Smooth muscle cell (in vitro differentiated cells): ENCODE measurements at regions not wholly inside any gene's neighbourhood (a gene's known extent, or its start where the extent isn't known, plus 50 kb on each side); places are given as distances from the start of the nearest gene placed in this dataset.

Source experiments
- DNase-seq: peaks from one replicate; lab custom pipeline; 2025; ENCODE audit not compliant: unreplicated experiment; lab: John Stamatoyannopoulos, UW
- H2AFZ ChIP-seq: fragments of 200-600 bp; sonication (generic); 2 replicates; pipeline ENCODE4 v1.6.0; 2016; ENCODE audit warnings: antibody characterized with exemption, low read depth, mild to moderate bottlenecking
- H3F3A ChIP-seq: fragments of 200-600 bp; sonication (generic); 2 replicates; pipeline ENCODE4 v1.6.0; 2017; ENCODE audit warnings: antibody characterized with exemption, low read depth
- H3K27ac ChIP-seq: fragments of 200-600 bp; sonication (generic); 2 replicates; pipeline ENCODE4 v1.5.1; 2016; ENCODE audit warnings: low read depth, mild to moderate bottlenecking
- H3K27me3 ChIP-seq: fragments of 200-600 bp; sonication (generic); 2 replicates; pipeline ENCODE4 v1.6.1; 2016; ENCODE audit warnings: low read depth, mild to moderate bottlenecking
- H3K36me3 ChIP-seq: fragments of 200-600 bp; sonication (generic); 2 replicates; pipeline ENCODE4 v1.5.1; 2016; ENCODE audit warnings: low read depth
- H3K4me1 ChIP-seq: fragments of 200-600 bp; sonication (generic); 2 replicates; pipeline ENCODE4 v1.5.1; 2016; ENCODE audit warnings: low read depth
- H3K4me2 ChIP-seq: fragments of 200-600 bp; sonication (generic); 2 replicates; pipeline ENCODE4 v1.6.0; 2016; ENCODE audit warnings: mild to moderate bottlenecking
- H3K4me3 ChIP-seq: fragments of 200-600 bp; sonication (generic); 2 replicates; pipeline ENCODE4 v1.5.1; 2016; ENCODE audit warnings: mild to moderate bottlenecking
- H3K79me2 ChIP-seq: fragments of 200-600 bp; sonication (generic); 2 replicates; pipeline ENCODE4 v1.6.0; 2016; ENCODE audit warnings: low read depth, mild to moderate bottlenecking
- H3K9ac ChIP-seq: fragments of 200-600 bp; sonication (generic); 2 replicates; pipeline ENCODE4 v1.6.0; 2016; ENCODE audit warnings: low read depth
- H3K9me3 ChIP-seq: fragments of 200-600 bp; sonication (generic); replicated peaks from 2 replicates; pipeline ENCODE4 v1.5.1; 2016; ENCODE audit warnings: low read depth
- H4K20me1 ChIP-seq: fragments of 200-600 bp; sonication (generic); 2 replicates; pipeline ENCODE4 v1.6.0; 2016; ENCODE audit warnings: low read depth
- WGBS: methylation state at CpG from one replicate; pipeline ENCODE4 v1.1.7; 2016; ENCODE audit warnings: low lambda C conversion rate; 5-methylcytosine and 5-hydroxymethylcytosine counted together
- TF ChIP-seq, protein P1 (sequence below): fragments of 200-600 bp; sonication (generic); IDR thresholded peaks from 2 replicates; pipeline ENCODE4 v1.5.1; 2017; ENCODE audit warnings: borderline replicate concordance, mild to moderate bottlenecking, antibody characterized with exemption; ENCODE audit not compliant: insufficient read depth, poor library complexity, severe bottlenecking

DNA sequence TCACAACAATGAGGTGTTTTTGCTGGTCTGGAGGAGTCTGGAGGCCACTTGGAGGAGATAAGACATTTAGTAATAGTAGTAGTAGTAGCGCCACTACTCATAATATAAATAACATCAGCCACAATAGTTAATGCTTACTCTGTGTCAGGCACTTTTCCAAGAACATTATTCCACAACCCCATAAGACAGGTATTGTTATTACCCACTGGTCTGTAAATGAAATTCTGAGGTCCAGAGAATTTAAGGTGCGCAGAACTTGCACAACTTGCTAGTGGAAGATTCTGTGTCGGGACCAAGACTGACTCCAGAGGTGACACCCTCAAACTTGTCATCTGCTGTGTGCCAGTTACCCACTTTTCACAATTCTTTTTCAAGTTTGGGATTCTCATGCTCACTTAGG lies 106.5 kb downstream of the MRM1 start:
- no peaks in the 10 kb centered on the region for H3F3A ChIP-seq
- H4K20me1 ChIP-seq = no peaks in the 10 kb centered on the region
- H3K27ac ChIP-seq = no peak overlapping the region
- H3K4me2 ChIP-seq = no peak overlapping the region
- no peak overlapping the region for H3K9ac ChIP-seq
- H3K4me1 ChIP-seq = no peaks in the 10 kb centered on the region
- WGBS = 95% methylated on average over 3 of the region's 3 CpGs
- no peak for DNase-seq
- H3K27me3 ChIP-seq = peaks cover 29% of the 10 kb centered on the region
- no peak overlapping the region for H2AFZ ChIP-seq
- H3K79me2 ChIP-seq = no peaks in the 10 kb centered on the region
- H3K9me3 ChIP-seq = no peaks in the 10 kb centered on the region
- TF ChIP-seq, protein P1, sequence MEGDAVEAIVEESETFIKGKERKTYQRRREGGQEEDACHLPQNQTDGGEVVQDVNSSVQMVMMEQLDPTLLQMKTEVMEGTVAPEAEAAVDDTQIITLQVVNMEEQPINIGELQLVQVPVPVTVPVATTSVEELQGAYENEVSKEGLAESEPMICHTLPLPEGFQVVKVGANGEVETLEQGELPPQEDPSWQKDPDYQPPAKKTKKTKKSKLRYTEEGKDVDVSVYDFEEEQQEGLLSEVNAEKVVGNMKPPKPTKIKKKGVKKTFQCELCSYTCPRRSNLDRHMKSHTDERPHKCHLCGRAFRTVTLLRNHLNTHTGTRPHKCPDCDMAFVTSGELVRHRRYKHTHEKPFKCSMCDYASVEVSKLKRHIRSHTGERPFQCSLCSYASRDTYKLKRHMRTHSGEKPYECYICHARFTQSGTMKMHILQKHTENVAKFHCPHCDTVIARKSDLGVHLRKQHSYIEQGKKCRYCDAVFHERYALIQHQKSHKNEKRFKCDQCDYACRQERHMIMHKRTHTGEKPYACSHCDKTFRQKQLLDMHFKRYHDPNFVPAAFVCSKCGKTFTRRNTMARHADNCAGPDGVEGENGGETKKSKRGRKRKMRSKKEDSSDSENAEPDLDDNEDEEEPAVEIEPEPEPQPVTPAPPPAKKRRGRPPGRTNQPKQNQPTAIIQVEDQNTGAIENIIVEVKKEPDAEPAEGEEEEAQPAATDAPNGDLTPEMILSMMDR = no peak
- no peaks in the 10 kb centered on the region for H3K36me3 ChIP-seq
- no peak overlapping the region for H3K4me3 ChIP-seq

GRCh38 chr17:36714789-36715188 lies 113.4 kb downstream of the MRM1 start:
- Histone ChIP-seq H3K79me2 (no peaks in the 10 kb centered on the region), H3K4me2 (no peak overlapping the region), H3K27ac (no peak overlapping the region), H3K9me3 (no peaks in the 10 kb centered on the region), H4K20me1 (no peaks in the 10 kb centered on the region), H2AFZ (no peak overlapping the region), H3K36me3 (no peaks in the 10 kb centered on the region), H3F3A (no peaks in the 10 kb centered on the region), H3K4me3 (no peak overlapping the region), H3K4me1 (no peaks in the 10 kb centered on the region), H3K27me3 (peaks cover 8% of the 10 kb centered on the region), H3K9ac (no peak overlapping the region)
- no peak for DNase-seq
- TF ChIP-seq, protein P1 = no peak
- 92% methylated on average over 6 of the region's 6 CpGs for WGBS

DNA sequence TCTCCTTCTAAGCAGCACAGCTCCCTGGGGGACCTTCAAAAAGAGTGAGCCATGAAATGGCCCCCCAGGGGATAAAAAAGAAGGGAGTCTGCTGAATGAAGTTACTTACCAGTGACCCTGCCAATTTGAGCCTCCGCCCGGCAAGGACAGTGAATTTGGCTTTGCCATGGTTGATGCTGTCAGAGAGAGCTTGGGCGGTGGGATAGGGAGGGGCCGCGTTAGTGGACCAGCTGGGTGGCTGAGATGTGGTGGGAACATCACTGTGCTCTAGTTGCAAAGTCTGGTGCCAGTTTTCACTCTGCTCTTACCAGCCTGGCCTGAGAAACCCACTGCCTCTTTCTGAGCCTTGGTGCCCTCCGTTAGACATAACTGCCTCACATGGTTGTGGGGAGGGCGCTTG lies 114.6 kb downstream of the MRM1 start:
- Histone ChIP-seq H3K27ac (no peak overlapping the region), H3F3A (no peaks in the 10 kb centered on the region), H4K20me1 (no peaks in the 10 kb centered on the region), H3K4me3 (no peak overlapping the region), H3K36me3 (no peaks in the 10 kb centered on the region), H2AFZ (no peak overlapping the region), H3K9me3 (no peaks in the 10 kb centered on the region), H3K9ac (no peak overlapping the region), H3K4me1 (no peaks in the 10 kb centered on the region), H3K27me3 (peaks cover 8% of the 10 kb centered on the region), H3K4me2 (no peak overlapping the region), H3K79me2 (no peaks in the 10 kb centered on the region)
- DNase-seq = no peak
- 85% methylated on average over 7 of the region's 7 CpGs for WGBS
- TF ChIP-seq, protein P1 = no peak

DNA sequence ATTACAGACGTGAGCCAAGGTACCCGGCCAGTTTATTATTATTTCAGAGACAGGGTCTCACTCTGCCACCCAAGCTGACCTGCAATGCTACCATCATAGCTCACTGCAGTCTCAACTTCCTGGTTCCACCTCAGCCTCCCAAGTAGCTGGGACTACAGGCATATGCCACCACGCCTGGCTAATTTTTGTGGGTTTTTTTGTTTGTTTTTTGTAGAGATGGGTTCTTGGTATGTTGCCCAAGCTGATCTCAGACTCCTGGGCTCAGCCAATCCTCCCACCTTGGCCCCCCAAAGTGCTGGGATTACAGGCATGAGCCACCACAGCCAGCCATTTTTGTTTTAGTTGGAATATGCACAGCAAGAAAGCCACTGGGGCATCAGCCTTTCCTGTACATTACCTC lies 115.7 kb downstream of the MRM1 start:
- no peak for DNase-seq
- 89% methylated on average over 3 of the region's 3 CpGs for WGBS
- no peak overlapping the region for H3K4me3 ChIP-seq
- no peaks in the 10 kb centered on the region for H3K79me2 ChIP-seq
- no peaks in the 10 kb centered on the region for H3F3A ChIP-seq
- TF ChIP-seq, protein P1 = no peak
- H2AFZ ChIP-seq = no peak overlapping the region
- H3K27ac ChIP-seq = no peak overlapping the region
- H4K20me1 ChIP-seq = no peaks in the 10 kb centered on the region
- no peaks in the 10 kb centered on the region for H3K36me3 ChIP-seq
- H3K9ac ChIP-seq = no peak overlapping the region
- no peak overlapping the region for H3K4me2 ChIP-seq
- H3K27me3 ChIP-seq = peaks cover 8% of the 10 kb centered on the region
- peaks cover 6% of the 10 kb centered on the region for H3K4me1 ChIP-seq
- H3K9me3 ChIP-seq = no peaks in the 10 kb centered on the region
